ENCODE measurements at regions not wholly inside any gene's neighbourhood (a gene's known extent, or its start where the extent isn't known, plus 50 kb on each side); places are given as distances from the start of the nearest gene placed in this dataset.

GRCh38 chr18:71293322-71293721 is 1004.5 kb downstream of the SOCS6 start:
- H3K27ac ChIP-seq (ENCODE audit: poor library complexity, severe bottlenecking), result no peak overlapping the region
- no peak for ATAC-seq (ENCODE audit: low read depth)
- TF ChIP-seq CTCF (IDR thresholded peaks at IDR 0.05; ENCODE audit: poor library complexity, severe bottlenecking), result no peak
- no peaks in the 10 kb centered on the region for H3K27me3 ChIP-seq (ENCODE audit: insufficient read depth, poor library complexity, severe bottlenecking)
- no peaks in the 10 kb centered on the region for H3K4me1 ChIP-seq (ENCODE audit: insufficient read depth, poor library complexity, severe bottlenecking)
- no peaks in the 10 kb centered on the region for H3K9me3 ChIP-seq (ENCODE audit: severe bottlenecking)
- H3K4me3 ChIP-seq (ENCODE audit: severe bottlenecking), result no peak overlapping the region
- no peaks in the 10 kb centered on the region for H3K36me3 ChIP-seq (ENCODE audit: low read depth)
- DNase-seq (ENCODE audit: low spot score), result no peak

- ATAC-seq (ENCODE audit: low read depth), result no peak
- H3K4me1 ChIP-seq (ENCODE audit: insufficient read depth, poor library complexity, severe bottlenecking), result no peaks in the 10 kb centered on the region
- H3K27ac ChIP-seq (ENCODE audit: poor library complexity, severe bottlenecking), result no peak overlapping the region
- no peaks in the 10 kb centered on the region for H3K36me3 ChIP-seq (ENCODE audit: low read depth)
- H3K27me3 ChIP-seq (ENCODE audit: insufficient read depth, poor library complexity, severe bottlenecking), result no peaks in the 10 kb centered on the region
- no peak for TF ChIP-seq CTCF (IDR thresholded peaks at IDR 0.05; ENCODE audit: poor library complexity, severe bottlenecking)
- H3K9me3 ChIP-seq (ENCODE audit: severe bottlenecking), result no peaks in the 10 kb centered on the region
- H3K4me3 ChIP-seq (ENCODE audit: severe bottlenecking), result no peak overlapping the region
- no peak for DNase-seq (ENCODE audit: low spot score)
Observed at GRCh38 chr18:71287268-71287667, 998.4 kb downstream of the SOCS6 start.

- TF ChIP-seq CTCF (IDR thresholded peaks at IDR 0.05; ENCODE audit: poor library complexity, severe bottlenecking), result no peak
- H3K36me3 ChIP-seq (ENCODE audit: low read depth), result no peaks in the 10 kb centered on the region
- H3K27me3 ChIP-seq (ENCODE audit: insufficient read depth, poor library complexity, severe bottlenecking), result no peaks in the 10 kb centered on the region
- no peak overlapping the region for H3K4me3 ChIP-seq (ENCODE audit: severe bottlenecking)
- no peaks in the 10 kb centered on the region for H3K4me1 ChIP-seq (ENCODE audit: insufficient read depth, poor library complexity, severe bottlenecking)
- H3K9me3 ChIP-seq (ENCODE audit: severe bottlenecking), result no peaks in the 10 kb centered on the region
- H3K27ac ChIP-seq (ENCODE audit: poor library complexity, severe bottlenecking), result no peak overlapping the region
- ATAC-seq (ENCODE audit: low read depth) (no peak), DNase-seq (ENCODE audit: low spot score) (no peak)
Observed at GRCh38 chr18:71252351-71252865, 963.6 kb downstream of the SOCS6 start.

DNA sequence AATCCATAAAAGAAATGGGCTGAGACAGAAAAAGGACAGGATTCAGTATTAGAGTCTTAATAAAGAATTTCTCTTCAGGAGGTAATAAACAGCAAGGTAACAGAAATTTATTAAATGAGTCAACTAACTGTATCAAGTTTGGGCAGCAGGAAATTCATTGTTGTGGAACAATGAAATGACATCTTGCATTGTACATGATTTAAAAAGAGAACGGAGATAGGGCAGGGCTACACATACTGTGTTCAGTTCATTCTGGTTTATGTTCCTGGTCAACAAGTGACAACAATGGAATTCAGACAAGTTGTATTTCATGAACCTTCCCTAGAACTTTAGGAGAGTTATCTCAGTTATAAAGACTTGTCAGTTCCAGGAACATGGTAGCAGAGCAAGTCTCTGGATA is 961.3 kb downstream of the SOCS6 start:
- H3K4me3 ChIP-seq (ENCODE audit: severe bottlenecking), result no peak overlapping the region
- no peak overlapping the region for H3K27ac ChIP-seq (ENCODE audit: poor library complexity, severe bottlenecking)
- TF ChIP-seq CTCF (IDR thresholded peaks at IDR 0.05; ENCODE audit: poor library complexity, severe bottlenecking), result no peak
- no peaks in the 10 kb centered on the region for H3K9me3 ChIP-seq (ENCODE audit: severe bottlenecking)
- ATAC-seq (ENCODE audit: low read depth) (no peak), DNase-seq (ENCODE audit: low spot score) (no peak)
- H3K4me1 ChIP-seq (ENCODE audit: insufficient read depth, poor library complexity, severe bottlenecking), result no peaks in the 10 kb centered on the region
- H3K27me3 ChIP-seq (ENCODE audit: insufficient read depth, poor library complexity, severe bottlenecking), result no peaks in the 10 kb centered on the region
- no peaks in the 10 kb centered on the region for H3K36me3 ChIP-seq (ENCODE audit: low read depth)

GRCh38 chr18:71249791-71250190 is 960.9 kb downstream of the SOCS6 start:
- Histone ChIP-seq H3K9me3 (ENCODE audit: severe bottlenecking) (no peaks in the 10 kb centered on the region), H3K36me3 (ENCODE audit: low read depth) (no peaks in the 10 kb centered on the region), H3K4me3 (ENCODE audit: severe bottlenecking) (no peak overlapping the region), H3K27me3 (ENCODE audit: insufficient read depth, poor library complexity, severe bottlenecking) (no peaks in the 10 kb centered on the region), H3K4me1 (ENCODE audit: insufficient read depth, poor library complexity, severe bottlenecking) (no peaks in the 10 kb centered on the region), H3K27ac (ENCODE audit: poor library complexity, severe bottlenecking) (no peak overlapping the region)
- DNase-seq (ENCODE audit: low spot score), result no peak
- no peak for TF ChIP-seq CTCF (IDR thresholded peaks at IDR 0.05; ENCODE audit: poor library complexity, severe bottlenecking)
- ATAC-seq (ENCODE audit: low read depth), result no peak
